ENCODE measurements at regions not wholly inside any gene's neighbourhood (a gene's known extent, or its start where the extent isn't known, plus 50 kb on each side); places are given as distances from the start of the nearest gene placed in this dataset.

DNA sequence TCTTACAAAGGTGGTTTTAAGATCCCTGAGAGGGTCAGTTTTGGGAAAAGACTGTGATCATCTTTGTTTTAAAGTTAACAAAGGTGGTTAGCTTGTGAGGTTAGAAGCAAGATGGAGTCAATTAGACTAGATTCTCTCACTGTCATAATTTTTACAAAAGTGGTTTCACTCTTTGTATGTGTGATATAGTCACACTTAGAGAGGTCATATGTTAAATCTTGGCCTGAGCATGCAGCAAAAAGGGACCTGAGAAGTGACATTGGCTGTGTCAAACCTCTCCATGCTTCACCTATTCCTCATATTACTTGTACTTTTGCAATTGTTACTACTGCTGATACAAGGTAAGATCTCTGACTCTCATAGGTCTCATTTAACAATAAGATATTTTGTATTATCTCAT lies 368.0 kb downstream of the TBC1D32 start:
- no peak for TF ChIP-seq CTCF (IDR thresholded peaks at IDR 0.05)
- H3K9me3 ChIP-seq (replicated peaks in 1 of 2; ENCODE audit: control insufficient read depth in 1 of 2, insufficient read depth in 1 of 2, low read length in 2 of 2), result no peaks in the 10 kb centered on the region
- Mint-ChIP-seq H3K9me3 (peaks cover 0 to 3% (median 0%) of the 10 kb centered on the region in 7 donors), H3K27ac (no peak overlapping the region), H3K4me3 (no peak overlapping the region), H3K4me1 (no peaks in the 10 kb centered on the region), H3K27me3 (ENCODE audit: low read depth in 3 of 3) (no peaks in the 10 kb centered on the region), H3K36me3 (no peaks in the 10 kb centered on the region)
- H2AFZ ChIP-seq (ENCODE audit: insufficient read depth, low read depth, low read length, poor library complexity, severe bottlenecking), result no peak overlapping the region
- no peaks in the 10 kb centered on the region for H3K36me3 ChIP-seq (replicated peaks in 1 of 2; ENCODE audit: control insufficient read depth in 1 of 2, insufficient read depth in 2 of 2, low read length in 2 of 2)
- H3K4me2 ChIP-seq (replicated peaks; ENCODE audit: extremely low read depth, low read length, poor library complexity, severe bottlenecking), result no peak overlapping the region
- no peak overlapping the region for H3K9ac ChIP-seq (ENCODE audit: insufficient read depth, low read length, poor library complexity, severe bottlenecking)
- H3K27me3 ChIP-seq (ENCODE audit: control insufficient read depth in 2 of 2, insufficient read depth in 2 of 2, low read length in 2 of 2), result no peaks in the 10 kb centered on the region
- no peaks in the 10 kb centered on the region for H4K20me1 ChIP-seq (ENCODE audit: insufficient read depth, low read length)
- intact Hi-C loops (cut with micrococcal nuclease), result no loop called here
- no peak for DNase-seq
- no peaks in the 10 kb centered on the region for H3K4me1 ChIP-seq (ENCODE audit: control insufficient read depth in 1 of 2, insufficient read depth in 2 of 2, low read length in 2 of 2)
- H3K4me3 ChIP-seq (replicated peaks in 1 of 3; ENCODE audit: low read depth in 2 of 3, low read length in 3 of 3), result no peak overlapping the region
- no peak overlapping the region for H3K27ac ChIP-seq (ENCODE audit: low read depth in 1 of 2, low read length in 2 of 2)
- H3K79me2 ChIP-seq (ENCODE audit: insufficient read depth, low read length), result no peaks in the 10 kb centered on the region

DNA sequence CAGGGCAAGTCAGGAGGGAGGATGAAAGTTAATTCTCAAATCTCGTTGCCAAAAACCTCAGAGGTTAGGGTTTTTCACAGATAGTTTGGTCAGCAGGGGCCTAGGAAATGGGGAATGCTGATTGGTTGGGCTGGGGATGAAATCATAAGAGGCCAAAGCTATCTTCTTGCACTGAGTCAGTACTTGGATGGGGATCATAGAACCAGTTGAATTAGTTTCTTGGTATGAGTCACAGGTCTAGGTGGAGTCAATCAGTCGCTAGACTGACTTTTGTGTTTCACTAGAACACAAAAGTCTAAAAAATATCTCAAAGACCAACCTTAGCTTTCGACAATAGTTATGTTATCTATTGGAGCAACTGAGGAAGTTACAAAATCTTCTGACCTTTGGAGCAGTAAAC lies 368.5 kb downstream of the TBC1D32 start:
- H3K36me3 ChIP-seq (replicated peaks in 1 of 2; ENCODE audit: control insufficient read depth in 1 of 2, insufficient read depth in 2 of 2, low read length in 2 of 2), result no peaks in the 10 kb centered on the region
- intact Hi-C loops (cut with micrococcal nuclease), result no loop called here
- H3K4me3 ChIP-seq (replicated peaks in 1 of 3; ENCODE audit: low read depth in 2 of 3, low read length in 3 of 3), result no peak overlapping the region
- no peaks in the 10 kb centered on the region for H3K27me3 ChIP-seq (ENCODE audit: control insufficient read depth in 2 of 2, insufficient read depth in 2 of 2, low read length in 2 of 2)
- no peak overlapping the region for H3K4me3 Mint-ChIP-seq
- no peaks in the 10 kb centered on the region for H4K20me1 ChIP-seq (ENCODE audit: insufficient read depth, low read length)
- no peaks in the 10 kb centered on the region for H3K9me3 ChIP-seq (replicated peaks in 1 of 2; ENCODE audit: control insufficient read depth in 1 of 2, insufficient read depth in 1 of 2, low read length in 2 of 2)
- H3K9me3 Mint-ChIP-seq, result peaks cover 0 to 3% (median 0%) of the 10 kb centered on the region in 7 donors
- no peak for TF ChIP-seq CTCF (IDR thresholded peaks at IDR 0.05)
- H3K27me3 Mint-ChIP-seq (ENCODE audit: low read depth in 3 of 3), result no peaks in the 10 kb centered on the region
- H3K36me3 Mint-ChIP-seq, result no peaks in the 10 kb centered on the region
- H3K4me2 ChIP-seq (replicated peaks; ENCODE audit: extremely low read depth, low read length, poor library complexity, severe bottlenecking), result no peak overlapping the region
- H3K27ac Mint-ChIP-seq, result no peak overlapping the region
- H3K4me1 ChIP-seq (ENCODE audit: control insufficient read depth in 1 of 2, insufficient read depth in 2 of 2, low read length in 2 of 2), result no peaks in the 10 kb centered on the region
- DNase-seq, result no peak
- H3K27ac ChIP-seq (ENCODE audit: low read depth in 1 of 2, low read length in 2 of 2), result no peak overlapping the region
- H3K4me1 Mint-ChIP-seq, result no peaks in the 10 kb centered on the region
- WGBS (ENCODE audit: insufficient coverage), result 70% methylated on average over 1 of the region's 3 CpGs
- H3K9ac ChIP-seq (ENCODE audit: insufficient read depth, low read length, poor library complexity, severe bottlenecking), result no peak overlapping the region
- no peak overlapping the region for H2AFZ ChIP-seq (ENCODE audit: insufficient read depth, low read depth, low read length, poor library complexity, severe bottlenecking)
- no peaks in the 10 kb centered on the region for H3K79me2 ChIP-seq (ENCODE audit: insufficient read depth, low read length)
